GM23338 (cell line): ENCODE measurements at regions not wholly inside any gene's neighbourhood (a gene's known extent, or its start where the extent isn't known, plus 50 kb on each side); places are given as distances from the start of the nearest gene placed in this dataset.

Experiments
- ATAC-seq: fragments of 200-7000 bp; cut with Tn5 transposase; 3 replicates; pipeline ENCODE4 v1.9.1; 2020
- DNase-seq: peaks from one replicate; pipeline ENCODE4 v3.0.0-alpha.2; 2015; ENCODE audit warnings: low spot score
- H2AFZ ChIP-seq: fragments of 200-600 bp; sonication (generic); 2 replicates; pipeline ENCODE4 v1.8.0; 2016; ENCODE audit warnings: antibody characterized with exemption, mild to moderate bottlenecking, moderate library complexity
- H3F3A ChIP-seq: fragments of 200-600 bp; sonication (generic); replicated peaks from 2 replicates; pipeline ENCODE4 v1.8.0; 2017; ENCODE audit warnings: antibody characterized with exemption, mixed run types, low read depth
- H3K27ac ChIP-seq: fragments of 200-600 bp; sonication (generic); 2 replicates; pipeline ENCODE4 v1.6.1; 2016; ENCODE audit warnings: low read depth
- H3K27me3 ChIP-seq: fragments of 200-600 bp; sonication (generic); 2 replicates; pipeline ENCODE4 v1.8.0; 2016; ENCODE audit warnings: mild to moderate bottlenecking, mixed run types, moderate library complexity; ENCODE audit not compliant: insufficient read depth
- H3K36me3 ChIP-seq: fragments of 200-600 bp; sonication (generic); 2 replicates; pipeline ENCODE4 v1.8.0; 2016; ENCODE audit warnings: mild to moderate bottlenecking; ENCODE audit not compliant: insufficient read depth
- H3K4me1 ChIP-seq: fragments of 200-600 bp; sonication (generic); 2 replicates; pipeline ENCODE4 v1.8.0; 2016; ENCODE audit warnings: mild to moderate bottlenecking, moderate library complexity; ENCODE audit not compliant: insufficient read depth
- H3K4me2 ChIP-seq: fragments of 200-600 bp; sonication (generic); 2 replicates; pipeline ENCODE4 v1.7.1; 2017; ENCODE audit warnings: mixed run types
- H3K4me3 ChIP-seq: fragments of 200-600 bp; sonication (generic); 2 replicates; pipeline ENCODE4 v1.6.1; 2016; ENCODE audit warnings: mixed run types
- H3K79me2 ChIP-seq: fragments of 200-600 bp; sonication (generic); replicated peaks from 2 replicates; pipeline ENCODE4 v1.8.0; 2017; ENCODE audit warnings: mild to moderate bottlenecking; ENCODE audit not compliant: insufficient read depth
- H3K9me2 ChIP-seq: fragments of 200-600 bp; sonication (generic); 2 replicates; pipeline ENCODE4 v1.8.0; 2017; ENCODE audit not compliant: insufficient read depth
- H4K20me1 ChIP-seq: fragments of 200-600 bp; sonication (generic); replicated peaks from 2 replicates; pipeline ENCODE4 v1.8.0; 2017; ENCODE audit warnings: mild to moderate bottlenecking; ENCODE audit not compliant: insufficient read depth
- H3K27ac Mint-ChIP-seq: 2 replicates; pipeline ENCODE4 v1.8.0; 2020; ENCODE audit warnings: inconsistent platforms, mild to moderate bottlenecking, moderate library complexity, mixed read lengths
- H3K27me3 Mint-ChIP-seq: 3 replicates; pipeline ENCODE4 v1.8.0; 2022; ENCODE audit warnings: low read depth, mild to moderate bottlenecking, moderate library complexity, mixed read lengths, inconsistent platforms; ENCODE audit not compliant: insufficient read depth, poor library complexity
- H3K36me3 Mint-ChIP-seq: 3 replicates; pipeline ENCODE4 v1.8.0; 2021; ENCODE audit warnings: low read depth, mild to moderate bottlenecking, inconsistent platforms, moderate library complexity, mixed read lengths
- H3K4me1 Mint-ChIP-seq: 3 replicates; pipeline ENCODE4 v1.8.0; 2020; ENCODE audit warnings: mild to moderate bottlenecking, inconsistent platforms, mixed read lengths
- H3K4me3 Mint-ChIP-seq: 3 replicates; pipeline ENCODE4 v1.8.0; 2021; ENCODE audit warnings: moderate library complexity, mild to moderate bottlenecking, inconsistent platforms, mixed read lengths
- H3K9me3 Mint-ChIP-seq: 3 replicates; pipeline ENCODE4 v1.8.0; 2020; ENCODE audit warnings: moderate library complexity, mild to moderate bottlenecking, inconsistent platforms, mixed read lengths
- CREB1 ChIP-seq: fragments of 250-450 bp; sonication (Bioruptor Pico); IDR thresholded peaks from 2 replicates; pipeline ENCODE4 v1.5.0; 2020; ENCODE audit warnings: low read depth, mild to moderate bottlenecking, moderate library complexity
- ETS1 ChIP-seq: IDR thresholded peaks from 2 replicates; pipeline ENCODE4 v1.6.1; 2016; ENCODE audit warnings: antibody characterized with exemption
- EZH2 ChIP-seq: fragments of 200-600 bp; sonication (generic); IDR thresholded peaks from one replicate; pipeline ENCODE4 v1.8.0; 2017; ENCODE audit warnings: antibody characterized with exemption, mild to moderate bottlenecking, low read depth; ENCODE audit not compliant: unreplicated experiment
- EZH2phosphoT487 ChIP-seq: fragments of 200-600 bp; sonication (generic); IDR thresholded peaks from one replicate; pipeline ENCODE4 v1.8.1; 2018; ENCODE audit warnings: antibody characterized with exemption; ENCODE audit not compliant: unreplicated experiment
- JUNB ChIP-seq: IDR thresholded peaks from one replicate; pipeline ENCODE4 v1.6.1; 2016; ENCODE audit warnings: antibody characterized with exemption; ENCODE audit not compliant: unreplicated experiment
- NANOG ChIP-seq: IDR thresholded peaks from 2 replicates; pipeline ENCODE4 v1.6.1; 2016; ENCODE audit warnings: antibody characterized with exemption, borderline replicate concordance
- POLR2AphosphoS5 ChIP-seq: IDR thresholded peaks from 2 replicates; pipeline ENCODE4 v1.6.1; 2016; ENCODE audit warnings: antibody characterized with exemption, low read depth
- STAT1 ChIP-seq: IDR thresholded peaks from one replicate; pipeline ENCODE4 v1.6.1; 2016; ENCODE audit warnings: antibody characterized with exemption; ENCODE audit not compliant: unreplicated experiment
- ZNF462 ChIP-seq: fragments of 250-450 bp; sonication (Bioruptor Pico); IDR thresholded peaks from 2 replicates; pipeline ENCODE4 v1.5.0; 2020; ENCODE audit warnings: mild to moderate bottlenecking, moderate library complexity
- TF ChIP-seq, protein P1 (sequence below), 2 experiments: fragments of 200-600 bp in 1 of 2; sonication (generic) in 1 of 2; conservative IDR thresholded peaks; 2 replicates each; pipeline versions ENCODE4 v1.5.1 to v1.6.1; 2016 to 2017; ENCODE audit warnings: antibody characterized with exemption in 2 of 2, low read depth in 2 of 2, mild to moderate bottlenecking in 2 of 2, moderate library complexity in 1 of 2
- TF ChIP-seq, protein P2 (sequence below): IDR thresholded peaks from one replicate; pipeline ENCODE4 v1.6.1; 2018; ENCODE audit warnings: antibody characterized with exemption; ENCODE audit not compliant: unreplicated experiment

GRCh38 chr6:163738725-163739407, 324.3 kb downstream of the QKI start:
- Histone ChIP-seq H3K4me3 (no peak overlapping the region), H3K4me1 (no peaks in the 10 kb centered on the region), H3K27ac (no peak overlapping the region), H3K27me3 (no peaks in the 10 kb centered on the region), H3F3A (no peaks in the 10 kb centered on the region), H4K20me1 (no peaks in the 10 kb centered on the region), H3K79me2 (no peaks in the 10 kb centered on the region), H3K36me3 (no peaks in the 10 kb centered on the region), H3K4me2 (no peak overlapping the region), H2AFZ (no peak overlapping the region), H3K9me2 (0 out of 2 replicates have a peak, but pooled peaks cover 3% of the 10 kb centered on the region)
- Mint-ChIP-seq H3K36me3 (no peaks in the 10 kb centered on the region), H3K27ac (no peak overlapping the region; the same call in 1 of the 2 replicates), H3K4me3 (no peak overlapping the region), H3K4me1 (peaks cover 12% of the 10 kb centered on the region), H3K27me3 (peaks cover 4% of the 10 kb centered on the region), H3K9me3 (no peaks in the 10 kb centered on the region)
- DNase-seq = no peak
- ATAC-seq = no peak
- TF ChIP-seq, protein P1, sequence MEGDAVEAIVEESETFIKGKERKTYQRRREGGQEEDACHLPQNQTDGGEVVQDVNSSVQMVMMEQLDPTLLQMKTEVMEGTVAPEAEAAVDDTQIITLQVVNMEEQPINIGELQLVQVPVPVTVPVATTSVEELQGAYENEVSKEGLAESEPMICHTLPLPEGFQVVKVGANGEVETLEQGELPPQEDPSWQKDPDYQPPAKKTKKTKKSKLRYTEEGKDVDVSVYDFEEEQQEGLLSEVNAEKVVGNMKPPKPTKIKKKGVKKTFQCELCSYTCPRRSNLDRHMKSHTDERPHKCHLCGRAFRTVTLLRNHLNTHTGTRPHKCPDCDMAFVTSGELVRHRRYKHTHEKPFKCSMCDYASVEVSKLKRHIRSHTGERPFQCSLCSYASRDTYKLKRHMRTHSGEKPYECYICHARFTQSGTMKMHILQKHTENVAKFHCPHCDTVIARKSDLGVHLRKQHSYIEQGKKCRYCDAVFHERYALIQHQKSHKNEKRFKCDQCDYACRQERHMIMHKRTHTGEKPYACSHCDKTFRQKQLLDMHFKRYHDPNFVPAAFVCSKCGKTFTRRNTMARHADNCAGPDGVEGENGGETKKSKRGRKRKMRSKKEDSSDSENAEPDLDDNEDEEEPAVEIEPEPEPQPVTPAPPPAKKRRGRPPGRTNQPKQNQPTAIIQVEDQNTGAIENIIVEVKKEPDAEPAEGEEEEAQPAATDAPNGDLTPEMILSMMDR (conservative IDR thresholded peaks at IDR 0.05; ENCODE audit: low read depth in 2 of 2) = no peak
- TF ChIP-seq JUNB = no peak
- TF ChIP-seq ZNF462 (CRISPR knock-in tag) = no peak
- no peak for TF ChIP-seq STAT1
- TF ChIP-seq EZH2phosphoT487 = no peak
- TF ChIP-seq, protein P2, sequence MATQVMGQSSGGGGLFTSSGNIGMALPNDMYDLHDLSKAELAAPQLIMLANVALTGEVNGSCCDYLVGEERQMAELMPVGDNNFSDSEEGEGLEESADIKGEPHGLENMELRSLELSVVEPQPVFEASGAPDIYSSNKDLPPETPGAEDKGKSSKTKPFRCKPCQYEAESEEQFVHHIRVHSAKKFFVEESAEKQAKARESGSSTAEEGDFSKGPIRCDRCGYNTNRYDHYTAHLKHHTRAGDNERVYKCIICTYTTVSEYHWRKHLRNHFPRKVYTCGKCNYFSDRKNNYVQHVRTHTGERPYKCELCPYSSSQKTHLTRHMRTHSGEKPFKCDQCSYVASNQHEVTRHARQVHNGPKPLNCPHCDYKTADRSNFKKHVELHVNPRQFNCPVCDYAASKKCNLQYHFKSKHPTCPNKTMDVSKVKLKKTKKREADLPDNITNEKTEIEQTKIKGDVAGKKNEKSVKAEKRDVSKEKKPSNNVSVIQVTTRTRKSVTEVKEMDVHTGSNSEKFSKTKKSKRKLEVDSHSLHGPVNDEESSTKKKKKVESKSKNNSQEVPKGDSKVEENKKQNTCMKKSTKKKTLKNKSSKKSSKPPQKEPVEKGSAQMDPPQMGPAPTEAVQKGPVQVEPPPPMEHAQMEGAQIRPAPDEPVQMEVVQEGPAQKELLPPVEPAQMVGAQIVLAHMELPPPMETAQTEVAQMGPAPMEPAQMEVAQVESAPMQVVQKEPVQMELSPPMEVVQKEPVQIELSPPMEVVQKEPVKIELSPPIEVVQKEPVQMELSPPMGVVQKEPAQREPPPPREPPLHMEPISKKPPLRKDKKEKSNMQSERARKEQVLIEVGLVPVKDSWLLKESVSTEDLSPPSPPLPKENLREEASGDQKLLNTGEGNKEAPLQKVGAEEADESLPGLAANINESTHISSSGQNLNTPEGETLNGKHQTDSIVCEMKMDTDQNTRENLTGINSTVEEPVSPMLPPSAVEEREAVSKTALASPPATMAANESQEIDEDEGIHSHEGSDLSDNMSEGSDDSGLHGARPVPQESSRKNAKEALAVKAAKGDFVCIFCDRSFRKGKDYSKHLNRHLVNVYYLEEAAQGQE = no peak
- TF ChIP-seq EZH2 = no peak
- no peak for TF ChIP-seq NANOG
- no peak for TF ChIP-seq POLR2AphosphoS5
- TF ChIP-seq CREB1 (CRISPR knock-in tag) = no peak
- TF ChIP-seq ETS1 = no peak
